ENCODE measurements at regions not wholly inside any gene's neighbourhood (a gene's known extent, or its start where the extent isn't known, plus 50 kb on each side); places are given as distances from the start of the nearest gene placed in this dataset.

DNA sequence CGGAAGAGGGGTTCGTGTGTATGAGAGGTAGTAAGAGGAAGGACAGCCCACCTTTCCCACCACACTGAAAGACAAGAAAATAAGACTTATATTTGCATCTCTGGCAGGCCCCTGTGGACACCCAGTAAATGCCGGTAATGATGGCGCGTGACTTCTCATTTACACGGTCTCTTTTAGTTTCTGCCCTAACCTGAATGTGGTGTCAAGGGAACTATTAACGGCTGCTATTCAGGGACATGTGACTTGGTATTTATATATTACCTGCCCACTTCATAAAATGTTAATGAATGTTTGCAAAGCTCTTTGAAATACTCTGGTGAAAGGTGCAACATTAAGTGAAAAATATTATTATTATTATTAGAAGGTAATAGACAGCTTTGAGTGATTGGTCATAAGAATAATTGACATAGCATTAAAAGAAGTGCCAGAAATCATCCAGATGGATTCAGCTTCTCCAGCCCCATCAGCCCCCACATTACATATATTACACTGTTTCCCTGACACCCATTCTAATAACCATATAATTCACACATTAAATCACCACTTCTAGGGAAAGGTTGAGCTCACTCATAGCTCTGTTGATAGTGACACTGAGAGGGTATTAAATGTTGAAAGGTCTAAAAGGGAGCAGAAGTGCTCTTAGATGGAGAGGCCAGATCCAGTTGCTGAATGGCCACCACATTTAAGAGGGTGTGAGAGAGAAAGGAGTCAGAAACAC is 83.0 kb upstream of the BEND4 start (continued):
- TF ChIP-seq, protein P1, sequence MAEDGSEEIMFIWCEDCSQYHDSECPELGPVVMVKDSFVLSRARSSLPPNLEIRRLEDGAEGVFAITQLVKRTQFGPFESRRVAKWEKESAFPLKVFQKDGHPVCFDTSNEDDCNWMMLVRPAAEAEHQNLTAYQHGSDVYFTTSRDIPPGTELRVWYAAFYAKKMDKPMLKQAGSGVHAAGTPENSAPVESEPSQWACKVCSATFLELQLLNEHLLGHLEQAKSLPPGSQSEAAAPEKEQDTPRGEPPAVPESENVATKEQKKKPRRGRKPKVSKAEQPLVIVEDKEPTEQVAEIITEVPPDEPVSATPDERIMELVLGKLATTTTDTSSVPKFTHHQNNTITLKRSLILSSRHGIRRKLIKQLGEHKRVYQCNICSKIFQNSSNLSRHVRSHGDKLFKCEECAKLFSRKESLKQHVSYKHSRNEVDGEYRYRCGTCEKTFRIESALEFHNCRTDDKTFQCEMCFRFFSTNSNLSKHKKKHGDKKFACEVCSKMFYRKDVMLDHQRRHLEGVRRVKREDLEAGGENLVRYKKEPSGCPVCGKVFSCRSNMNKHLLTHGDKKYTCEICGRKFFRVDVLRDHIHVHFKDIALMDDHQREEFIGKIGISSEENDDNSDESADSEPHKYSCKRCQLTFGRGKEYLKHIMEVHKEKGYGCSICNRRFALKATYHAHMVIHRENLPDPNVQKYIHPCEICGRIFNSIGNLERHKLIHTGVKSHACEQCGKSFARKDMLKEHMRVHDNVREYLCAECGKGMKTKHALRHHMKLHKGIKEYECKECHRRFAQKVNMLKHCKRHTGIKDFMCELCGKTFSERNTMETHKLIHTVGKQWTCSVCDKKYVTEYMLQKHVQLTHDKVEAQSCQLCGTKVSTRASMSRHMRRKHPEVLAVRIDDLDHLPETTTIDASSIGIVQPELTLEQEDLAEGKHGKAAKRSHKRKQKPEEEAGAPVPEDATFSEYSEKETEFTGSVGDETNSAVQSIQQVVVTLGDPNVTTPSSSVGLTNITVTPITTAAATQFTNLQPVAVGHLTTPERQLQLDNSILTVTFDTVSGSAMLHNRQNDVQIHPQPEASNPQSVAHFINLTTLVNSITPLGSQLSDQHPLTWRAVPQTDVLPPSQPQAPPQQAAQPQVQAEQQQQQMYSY (CRISPR knock-in tag; IDR thresholded peaks at IDR 0.05) = no peak

DNA sequence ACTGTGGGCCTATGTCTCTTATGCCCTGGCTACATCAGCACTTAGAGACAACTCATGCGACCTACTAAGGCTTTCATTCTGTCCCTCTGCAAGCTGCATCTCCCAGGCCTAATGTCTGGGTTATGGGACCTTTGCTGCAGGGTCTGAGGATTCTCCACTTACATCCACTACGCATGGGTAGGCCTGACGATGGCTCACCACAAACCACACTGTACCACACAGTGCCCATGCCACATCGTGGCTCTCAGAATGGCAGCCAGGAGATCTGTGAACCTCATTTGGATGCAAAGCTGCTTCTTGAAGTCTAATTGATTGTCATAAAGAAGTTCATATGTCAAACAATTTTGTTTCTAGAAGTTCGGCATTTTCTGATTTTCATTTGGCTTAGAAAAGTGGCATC is 84.6 kb upstream of the BEND4 start:
- no peak for ATAC-seq
- H3K4me3 Mint-ChIP-seq = no peak overlapping the region
- no peaks in the 10 kb centered on the region for H3K36me3 Mint-ChIP-seq
- no peak overlapping the region for H3K27ac Mint-ChIP-seq
- ChIA-PET CTCF (no interaction called here), POLR2A (no interaction called here)
- TF ChIP-seq, protein P2, sequence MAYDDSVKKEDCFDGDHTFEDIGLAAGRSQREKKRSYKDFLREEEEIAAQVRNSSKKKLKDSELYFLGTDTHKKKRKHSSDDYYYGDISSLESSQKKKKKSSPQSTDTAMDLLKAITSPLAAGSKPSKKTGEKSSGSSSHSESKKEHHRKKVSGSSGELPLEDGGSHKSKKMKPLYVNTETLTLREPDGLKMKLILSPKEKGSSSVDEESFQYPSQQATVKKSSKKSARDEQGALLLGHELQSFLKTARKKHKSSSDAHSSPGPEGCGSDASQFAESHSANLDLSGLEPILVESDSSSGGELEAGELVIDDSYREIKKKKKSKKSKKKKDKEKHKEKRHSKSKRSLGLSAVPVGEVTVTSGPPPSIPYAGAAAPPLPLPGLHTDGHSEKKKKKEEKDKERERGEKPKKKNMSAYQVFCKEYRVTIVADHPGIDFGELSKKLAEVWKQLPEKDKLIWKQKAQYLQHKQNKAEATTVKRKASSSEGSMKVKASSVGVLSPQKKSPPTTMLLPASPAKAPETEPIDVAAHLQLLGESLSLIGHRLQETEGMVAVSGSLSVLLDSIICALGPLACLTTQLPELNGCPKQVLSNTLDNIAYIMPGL (CRISPR knock-in tag; IDR thresholded peaks at IDR 0.05) = no peak
- no peak for TF ChIP-seq JUN (CRISPR knock-in tag; IDR thresholded peaks at IDR 0.05)
- TF ChIP-seq, protein P3, sequence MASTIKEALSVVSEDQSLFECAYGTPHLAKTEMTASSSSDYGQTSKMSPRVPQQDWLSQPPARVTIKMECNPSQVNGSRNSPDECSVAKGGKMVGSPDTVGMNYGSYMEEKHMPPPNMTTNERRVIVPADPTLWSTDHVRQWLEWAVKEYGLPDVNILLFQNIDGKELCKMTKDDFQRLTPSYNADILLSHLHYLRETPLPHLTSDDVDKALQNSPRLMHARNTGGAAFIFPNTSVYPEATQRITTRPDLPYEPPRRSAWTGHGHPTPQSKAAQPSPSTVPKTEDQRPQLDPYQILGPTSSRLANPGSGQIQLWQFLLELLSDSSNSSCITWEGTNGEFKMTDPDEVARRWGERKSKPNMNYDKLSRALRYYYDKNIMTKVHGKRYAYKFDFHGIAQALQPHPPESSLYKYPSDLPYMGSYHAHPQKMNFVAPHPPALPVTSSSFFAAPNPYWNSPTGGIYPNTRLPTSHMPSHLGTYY (CRISPR knock-in tag; IDR thresholded peaks at IDR 0.05) = no peak
- TF ChIP-seq, protein P4, sequence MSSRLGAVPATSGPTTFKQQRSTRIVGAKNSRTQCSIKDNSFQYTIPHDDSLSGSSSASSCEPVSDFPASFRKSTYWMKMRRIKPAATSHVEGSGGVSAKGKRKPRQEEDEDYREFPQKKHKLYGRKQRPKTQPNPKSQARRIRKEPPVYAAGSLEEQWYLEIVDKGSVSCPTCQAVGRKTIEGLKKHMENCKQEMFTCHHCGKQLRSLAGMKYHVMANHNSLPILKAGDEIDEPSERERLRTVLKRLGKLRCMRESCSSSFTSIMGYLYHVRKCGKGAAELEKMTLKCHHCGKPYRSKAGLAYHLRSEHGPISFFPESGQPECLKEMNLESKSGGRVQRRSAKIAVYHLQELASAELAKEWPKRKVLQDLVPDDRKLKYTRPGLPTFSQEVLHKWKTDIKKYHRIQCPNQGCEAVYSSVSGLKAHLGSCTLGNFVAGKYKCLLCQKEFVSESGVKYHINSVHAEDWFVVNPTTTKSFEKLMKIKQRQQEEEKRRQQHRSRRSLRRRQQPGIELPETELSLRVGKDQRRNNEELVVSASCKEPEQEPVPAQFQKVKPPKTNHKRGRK (CRISPR knock-in tag; IDR thresholded peaks at IDR 0.05; ENCODE audit: borderline replicate concordance) = no peak
- TF ChIP-seq, protein P5, sequence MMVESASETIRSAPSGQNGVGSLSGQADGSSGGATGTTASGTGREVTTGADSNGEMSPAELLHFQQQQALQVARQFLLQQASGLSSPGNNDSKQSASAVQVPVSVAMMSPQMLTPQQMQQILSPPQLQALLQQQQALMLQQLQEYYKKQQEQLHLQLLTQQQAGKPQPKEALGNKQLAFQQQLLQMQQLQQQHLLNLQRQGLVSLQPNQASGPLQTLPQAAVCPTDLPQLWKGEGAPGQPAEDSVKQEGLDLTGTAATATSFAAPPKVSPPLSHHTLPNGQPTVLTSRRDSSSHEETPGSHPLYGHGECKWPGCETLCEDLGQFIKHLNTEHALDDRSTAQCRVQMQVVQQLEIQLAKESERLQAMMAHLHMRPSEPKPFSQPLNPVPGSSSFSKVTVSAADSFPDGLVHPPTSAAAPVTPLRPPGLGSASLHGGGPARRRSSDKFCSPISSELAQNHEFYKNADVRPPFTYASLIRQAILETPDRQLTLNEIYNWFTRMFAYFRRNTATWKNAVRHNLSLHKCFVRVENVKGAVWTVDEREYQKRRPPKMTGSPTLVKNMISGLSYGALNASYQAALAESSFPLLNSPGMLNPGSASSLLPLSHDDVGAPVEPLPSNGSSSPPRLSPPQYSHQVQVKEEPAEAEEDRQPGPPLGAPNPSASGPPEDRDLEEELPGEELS (CRISPR knock-in tag; IDR thresholded peaks at IDR 0.05) = no peak
- TF ChIP-seq, protein P6, sequence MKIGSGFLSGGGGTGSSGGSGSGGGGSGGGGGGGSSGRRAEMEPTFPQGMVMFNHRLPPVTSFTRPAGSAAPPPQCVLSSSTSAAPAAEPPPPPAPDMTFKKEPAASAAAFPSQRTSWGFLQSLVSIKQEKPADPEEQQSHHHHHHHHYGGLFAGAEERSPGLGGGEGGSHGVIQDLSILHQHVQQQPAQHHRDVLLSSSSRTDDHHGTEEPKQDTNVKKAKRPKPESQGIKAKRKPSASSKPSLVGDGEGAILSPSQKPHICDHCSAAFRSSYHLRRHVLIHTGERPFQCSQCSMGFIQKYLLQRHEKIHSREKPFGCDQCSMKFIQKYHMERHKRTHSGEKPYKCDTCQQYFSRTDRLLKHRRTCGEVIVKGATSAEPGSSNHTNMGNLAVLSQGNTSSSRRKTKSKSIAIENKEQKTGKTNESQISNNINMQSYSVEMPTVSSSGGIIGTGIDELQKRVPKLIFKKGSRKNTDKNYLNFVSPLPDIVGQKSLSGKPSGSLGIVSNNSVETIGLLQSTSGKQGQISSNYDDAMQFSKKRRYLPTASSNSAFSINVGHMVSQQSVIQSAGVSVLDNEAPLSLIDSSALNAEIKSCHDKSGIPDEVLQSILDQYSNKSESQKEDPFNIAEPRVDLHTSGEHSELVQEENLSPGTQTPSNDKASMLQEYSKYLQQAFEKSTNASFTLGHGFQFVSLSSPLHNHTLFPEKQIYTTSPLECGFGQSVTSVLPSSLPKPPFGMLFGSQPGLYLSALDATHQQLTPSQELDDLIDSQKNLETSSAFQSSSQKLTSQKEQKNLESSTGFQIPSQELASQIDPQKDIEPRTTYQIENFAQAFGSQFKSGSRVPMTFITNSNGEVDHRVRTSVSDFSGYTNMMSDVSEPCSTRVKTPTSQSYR (CRISPR knock-in tag; IDR thresholded peaks at IDR 0.05) = no peak
- TF ChIP-seq ZNF423 (CRISPR knock-in tag; IDR thresholded peaks at IDR 0.05) = no peak
- no peak for TF ChIP-seq RORB (CRISPR knock-in tag; IDR thresholded peaks at IDR 0.05)
- TF ChIP-seq, protein P7, sequence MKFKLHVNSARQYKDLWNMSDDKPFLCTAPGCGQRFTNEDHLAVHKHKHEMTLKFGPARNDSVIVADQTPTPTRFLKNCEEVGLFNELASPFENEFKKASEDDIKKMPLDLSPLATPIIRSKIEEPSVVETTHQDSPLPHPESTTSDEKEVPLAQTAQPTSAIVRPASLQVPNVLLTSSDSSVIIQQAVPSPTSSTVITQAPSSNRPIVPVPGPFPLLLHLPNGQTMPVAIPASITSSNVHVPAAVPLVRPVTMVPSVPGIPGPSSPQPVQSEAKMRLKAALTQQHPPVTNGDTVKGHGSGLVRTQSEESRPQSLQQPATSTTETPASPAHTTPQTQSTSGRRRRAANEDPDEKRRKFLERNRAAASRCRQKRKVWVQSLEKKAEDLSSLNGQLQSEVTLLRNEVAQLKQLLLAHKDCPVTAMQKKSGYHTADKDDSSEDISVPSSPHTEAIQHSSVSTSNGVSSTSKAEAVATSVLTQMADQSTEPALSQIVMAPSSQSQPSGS (CRISPR knock-in tag; IDR thresholded peaks at IDR 0.05; ENCODE audit: borderline replicate concordance, low read depth) = no peak
- TF ChIP-seq TCF7 (CRISPR knock-in tag; IDR thresholded peaks at IDR 0.05; ENCODE audit: low read depth) = no peak
- TF ChIP-seq NFATC4 (CRISPR knock-in tag; IDR thresholded peaks at IDR 0.05) = no peak
- TF ChIP-seq CREB1 (CRISPR knock-in tag; IDR thresholded peaks at IDR 0.05) = no peak
- TF ChIP-seq SOX15 (CRISPR knock-in tag; IDR thresholded peaks at IDR 0.05) = no peak
- DNase-seq (ENCODE audit: low spot score) = no peak
- H3K4me1 Mint-ChIP-seq = peaks cover 5% of the 10 kb centered on the region
- H3K9me3 Mint-ChIP-seq = no peaks in the 10 kb centered on the region
- H3K27me3 Mint-ChIP-seq (ENCODE audit: low read depth) = no peaks in the 10 kb centered on the region

All from WTC11 (cell line).